ENCODE measurements at regions not wholly inside any gene's neighbourhood (a gene's known extent, or its start where the extent isn't known, plus 50 kb on each side); places are given as distances from the start of the nearest gene placed in this dataset.

DNA sequence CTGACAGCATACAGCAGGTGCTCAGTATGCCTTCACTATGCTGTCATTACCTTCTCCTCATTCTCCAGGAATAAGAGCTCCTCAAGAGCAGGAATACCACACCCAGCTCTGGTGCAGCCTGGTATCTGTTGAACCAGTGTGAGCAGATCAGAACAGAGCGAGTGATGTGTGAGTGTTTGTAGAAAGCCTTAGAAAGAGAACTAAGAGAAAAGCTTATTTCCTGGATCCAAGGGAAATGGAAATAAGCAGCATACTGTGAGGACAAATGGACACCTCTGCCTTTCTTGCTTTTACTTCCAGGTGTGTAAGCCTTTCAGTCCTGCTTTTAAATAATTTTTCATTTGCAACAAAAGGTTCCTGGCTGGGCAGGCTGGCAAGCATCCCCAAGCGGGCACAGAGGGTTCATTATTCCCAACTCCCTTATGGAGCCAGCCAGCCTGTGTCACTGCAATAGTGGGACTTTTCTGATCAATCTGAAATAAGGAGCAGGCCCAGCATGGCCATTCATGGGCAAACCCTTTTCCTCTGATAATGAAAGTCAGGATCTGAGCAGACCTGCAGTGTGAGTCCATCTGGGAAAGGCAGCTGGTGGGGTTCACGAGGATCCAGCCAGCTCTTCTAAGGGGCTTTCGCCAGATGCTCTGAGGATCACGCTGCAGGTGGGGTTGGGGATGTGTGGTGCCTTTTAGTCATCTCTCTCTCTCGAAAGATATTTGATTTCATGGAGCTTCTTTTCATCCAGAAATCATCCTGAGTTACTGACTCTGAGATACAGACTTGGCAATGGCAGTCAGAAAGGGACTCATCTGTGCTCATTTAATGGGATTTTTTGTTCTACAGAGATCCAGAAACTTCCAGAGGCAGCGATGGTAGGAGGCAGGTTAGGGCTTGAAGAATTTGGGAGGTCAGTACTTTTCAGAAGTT lies 594.9 kb upstream of the CFAP20DC start:
- H3K27ac ChIP-seq (ENCODE audit: low read depth, low read length): no peak overlapping the region
- no peak overlapping the region for H3K4me3 ChIP-seq (ENCODE audit: low read depth, low read length)
- H3K27me3 ChIP-seq (ENCODE audit: insufficient read depth, low read length): peaks cover 25% of the 10 kb centered on the region
- H3K79me2 ChIP-seq (ENCODE audit: control insufficient read depth, insufficient read depth, low read length, unreplicated experiment): no peaks in the 10 kb centered on the region
- H3K4me1 ChIP-seq (ENCODE audit: control insufficient read depth, insufficient read depth, low read length, unreplicated experiment): no peaks in the 10 kb centered on the region
- no peaks in the 10 kb centered on the region for H3K36me3 ChIP-seq (ENCODE audit: insufficient read depth, low read length)
- no peak overlapping the region for H2AFZ ChIP-seq (ENCODE audit: low read length, unreplicated experiment)

DNA sequence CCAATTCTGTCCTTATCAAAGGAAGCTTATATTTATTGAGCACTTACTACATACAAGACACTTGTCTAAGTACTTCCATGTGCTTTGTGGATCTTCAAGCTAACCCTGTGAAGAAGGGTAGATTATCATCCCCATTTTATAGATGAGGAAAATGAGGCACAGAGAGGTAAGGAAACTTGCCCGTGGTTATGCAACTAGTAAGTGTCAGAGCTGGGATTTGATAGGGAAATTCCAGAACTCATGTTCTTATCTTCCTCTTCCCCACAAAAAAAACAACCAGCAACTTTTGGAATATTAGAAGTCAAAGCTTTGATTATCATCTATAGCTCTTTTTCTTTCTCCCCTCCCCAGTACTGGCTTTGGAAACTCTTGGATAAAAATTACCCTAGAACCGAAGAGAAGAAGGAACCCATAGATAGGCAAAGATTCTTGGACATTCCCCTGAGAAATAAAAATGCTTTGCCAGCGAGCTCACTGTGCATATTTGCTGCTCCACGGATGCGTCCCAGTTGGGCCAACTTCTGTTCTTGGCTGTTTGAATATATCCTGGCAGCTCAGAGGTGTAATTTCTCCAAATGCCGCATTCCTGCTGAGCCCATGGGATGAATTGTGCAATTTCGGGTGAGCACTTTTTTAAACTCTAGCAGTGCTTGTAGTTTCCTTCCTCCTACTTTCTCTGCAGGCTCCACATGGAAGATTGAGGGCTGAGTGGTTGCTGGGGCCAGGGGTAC lies 591.5 kb upstream of the CFAP20DC start:
- Histone ChIP-seq H3K79me2 (ENCODE audit: control insufficient read depth, insufficient read depth, low read length, unreplicated experiment) (no peaks in the 10 kb centered on the region), H3K4me3 (ENCODE audit: low read depth, low read length) (no peak overlapping the region), H3K27ac (ENCODE audit: low read depth, low read length) (no peak overlapping the region), H2AFZ (ENCODE audit: low read length, unreplicated experiment) (no peak overlapping the region), H3K4me1 (ENCODE audit: control insufficient read depth, insufficient read depth, low read length, unreplicated experiment) (no peaks in the 10 kb centered on the region), H3K27me3 (ENCODE audit: insufficient read depth, low read length) (peaks cover 34% of the 10 kb centered on the region), H3K36me3 (ENCODE audit: insufficient read depth, low read length) (no peaks in the 10 kb centered on the region)

DNA sequence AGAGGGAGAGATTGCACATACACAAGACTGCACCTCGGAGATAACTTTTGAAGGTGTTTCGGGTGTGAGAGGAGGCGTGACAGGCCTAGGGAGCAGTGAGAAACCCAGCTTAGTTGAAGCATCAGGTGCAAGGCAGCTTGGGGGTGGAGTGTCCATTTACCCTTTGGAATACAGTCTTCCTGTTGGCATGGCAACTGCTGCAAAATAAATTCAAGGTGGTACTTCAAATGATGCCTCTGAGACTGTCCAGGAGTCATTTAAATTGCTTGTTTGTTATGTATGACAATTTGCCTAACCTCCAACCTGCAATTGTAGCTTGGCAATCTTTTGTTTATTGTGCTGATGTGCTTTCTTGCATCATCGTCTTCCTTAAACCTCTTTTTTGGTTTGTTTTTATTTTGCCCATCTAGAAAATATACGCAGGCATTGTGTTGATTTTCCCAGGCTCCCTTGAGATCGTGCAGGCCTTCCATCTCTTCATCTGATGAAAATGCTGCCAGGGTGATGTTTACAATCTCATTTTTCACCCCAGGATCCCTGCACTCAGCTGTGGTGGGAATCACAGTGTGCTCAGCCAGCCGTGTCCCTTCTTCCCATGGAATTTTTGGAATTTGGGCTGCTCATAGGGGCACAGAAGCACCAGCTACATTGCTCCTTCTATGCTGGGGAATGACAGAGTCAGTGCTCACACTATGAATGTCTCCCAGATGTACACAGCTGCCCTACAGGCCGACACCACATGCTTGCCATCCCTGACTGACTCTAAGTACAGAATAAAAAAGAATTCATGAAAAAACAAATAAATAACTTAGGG lies 583.1 kb upstream of the CFAP20DC start:
- Histone ChIP-seq H3K4me3 (ENCODE audit: low read depth, low read length) (no peak overlapping the region), H3K4me1 (ENCODE audit: control insufficient read depth, insufficient read depth, low read length, unreplicated experiment) (no peaks in the 10 kb centered on the region), H3K79me2 (ENCODE audit: control insufficient read depth, insufficient read depth, low read length, unreplicated experiment) (no peaks in the 10 kb centered on the region), H3K36me3 (ENCODE audit: insufficient read depth, low read length) (no peaks in the 10 kb centered on the region), H3K27ac (ENCODE audit: low read depth, low read length) (no peak overlapping the region), H2AFZ (ENCODE audit: low read length, unreplicated experiment) (no peak overlapping the region), H3K27me3 (ENCODE audit: insufficient read depth, low read length) (no peaks in the 10 kb centered on the region)

DNA sequence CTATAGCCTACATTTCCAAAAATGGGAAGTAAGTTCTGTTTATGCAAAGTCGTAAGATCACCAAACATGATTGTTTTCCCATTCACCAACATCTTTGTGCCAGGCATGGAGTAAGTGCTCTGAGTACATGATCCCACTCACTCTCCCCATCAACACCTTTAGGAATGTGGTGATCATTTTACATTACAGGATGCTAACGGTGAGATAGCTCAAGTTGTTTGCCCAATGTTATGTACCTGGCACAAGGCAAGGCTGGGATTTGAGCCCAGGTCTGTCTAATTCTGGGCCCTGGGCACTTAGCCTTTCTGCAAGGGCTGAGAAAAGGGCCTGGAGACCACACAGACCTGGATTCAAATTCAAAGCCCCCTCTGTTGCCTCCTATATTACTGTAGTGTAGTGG lies 581.7 kb upstream of the CFAP20DC start:
- Histone ChIP-seq H3K36me3 (ENCODE audit: insufficient read depth, low read length) (no peaks in the 10 kb centered on the region), H3K27ac (ENCODE audit: low read depth, low read length) (no peak overlapping the region), H3K4me1 (ENCODE audit: control insufficient read depth, insufficient read depth, low read length, unreplicated experiment) (no peaks in the 10 kb centered on the region), H2AFZ (ENCODE audit: low read length, unreplicated experiment) (no peak overlapping the region), H3K4me3 (ENCODE audit: low read depth, low read length) (no peak overlapping the region), H3K27me3 (ENCODE audit: insufficient read depth, low read length) (no peaks in the 10 kb centered on the region), H3K79me2 (ENCODE audit: control insufficient read depth, insufficient read depth, low read length, unreplicated experiment) (no peaks in the 10 kb centered on the region)

DNA sequence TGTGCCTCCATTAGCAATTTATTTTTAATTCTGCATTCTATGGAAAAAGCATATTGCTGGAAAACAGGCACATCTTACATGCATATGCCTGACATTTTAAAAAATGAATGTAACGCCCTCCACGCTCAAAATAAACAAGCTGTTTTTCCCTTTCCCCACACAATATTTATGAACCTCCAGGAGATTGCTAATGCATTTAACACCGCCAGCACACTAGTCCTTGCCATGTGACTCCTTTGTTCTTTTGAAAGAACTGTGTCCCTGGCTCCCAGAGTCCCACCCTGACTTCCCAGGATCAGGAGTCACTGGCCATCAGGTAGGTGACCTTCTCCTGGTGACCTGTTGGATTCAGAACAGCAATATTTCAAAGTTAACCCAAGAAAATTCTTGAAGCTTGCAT lies 571.2 kb upstream of the CFAP20DC start:
- H3K79me2 ChIP-seq (ENCODE audit: control insufficient read depth, insufficient read depth, low read length, unreplicated experiment): no peaks in the 10 kb centered on the region

DNA sequence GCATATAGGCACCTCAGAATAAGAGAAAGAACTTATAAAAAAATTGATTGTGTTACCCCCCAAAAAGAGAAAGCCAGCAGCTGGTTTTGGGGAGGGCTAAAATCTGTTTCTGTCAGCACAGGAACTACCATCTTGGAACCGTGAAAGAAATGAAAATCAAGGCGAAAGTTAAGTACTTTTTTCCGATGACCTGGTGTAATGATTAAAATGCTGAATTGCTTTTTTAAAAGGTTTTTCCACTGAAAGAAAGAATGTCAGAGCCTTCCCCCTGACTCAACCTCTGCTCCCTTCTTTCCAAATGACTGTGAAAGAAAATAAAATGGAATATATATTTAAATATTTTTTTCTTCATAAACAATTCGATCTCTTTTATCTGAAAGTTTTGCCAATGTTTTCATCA lies 570.5 kb upstream of the CFAP20DC start:
- Histone ChIP-seq H3K27me3 (ENCODE audit: insufficient read depth, low read length) (no peaks in the 10 kb centered on the region), H3K27ac (ENCODE audit: low read depth, low read length) (no peak overlapping the region), H3K36me3 (ENCODE audit: insufficient read depth, low read length) (no peaks in the 10 kb centered on the region), H3K79me2 (ENCODE audit: control insufficient read depth, insufficient read depth, low read length, unreplicated experiment) (no peaks in the 10 kb centered on the region), H2AFZ (ENCODE audit: low read length, unreplicated experiment) (no peak overlapping the region), H3K4me1 (ENCODE audit: control insufficient read depth, insufficient read depth, low read length, unreplicated experiment) (no peaks in the 10 kb centered on the region), H3K4me3 (ENCODE audit: low read depth, low read length) (no peak overlapping the region)

More for the DNA sequence above, 571.2 kb upstream of the CFAP20DC start:
- H2AFZ ChIP-seq (ENCODE audit: low read length, unreplicated experiment): no peak overlapping the region
- no peaks in the 10 kb centered on the region for H3K27me3 ChIP-seq (ENCODE audit: insufficient read depth, low read length)
- no peaks in the 10 kb centered on the region for H3K4me1 ChIP-seq (ENCODE audit: control insufficient read depth, insufficient read depth, low read length, unreplicated experiment)
- H3K36me3 ChIP-seq (ENCODE audit: insufficient read depth, low read length): no peaks in the 10 kb centered on the region
- H3K27ac ChIP-seq (ENCODE audit: low read depth, low read length): no peak overlapping the region
- H3K4me3 ChIP-seq (ENCODE audit: low read depth, low read length): no peak overlapping the region

DNA sequence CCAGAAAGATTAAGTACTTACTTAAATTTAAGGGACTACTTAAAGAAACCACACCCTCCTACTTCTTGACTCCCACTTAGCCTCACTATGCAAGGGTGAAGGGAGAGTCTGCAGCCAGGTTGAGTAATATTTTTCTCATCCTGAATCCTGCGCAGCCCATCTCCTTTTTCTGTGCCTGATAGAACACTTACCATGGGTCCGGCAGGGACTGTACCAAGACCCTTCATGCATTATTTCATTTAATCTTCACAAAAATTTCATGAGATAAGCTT lies 562.6 kb upstream of the CFAP20DC start:
- H3K36me3 ChIP-seq (ENCODE audit: insufficient read depth, low read length): no peaks in the 10 kb centered on the region
- no peaks in the 10 kb centered on the region for H3K79me2 ChIP-seq (ENCODE audit: control insufficient read depth, insufficient read depth, low read length, unreplicated experiment)
- no peaks in the 10 kb centered on the region for H3K4me1 ChIP-seq (ENCODE audit: control insufficient read depth, insufficient read depth, low read length, unreplicated experiment)
- no peak overlapping the region for H3K27ac ChIP-seq (ENCODE audit: low read depth, low read length)
- H3K27me3 ChIP-seq (ENCODE audit: insufficient read depth, low read length): no peaks in the 10 kb centered on the region
- H2AFZ ChIP-seq (ENCODE audit: low read length, unreplicated experiment): no peak overlapping the region
- no peak overlapping the region for H3K4me3 ChIP-seq (ENCODE audit: low read depth, low read length)

DNA sequence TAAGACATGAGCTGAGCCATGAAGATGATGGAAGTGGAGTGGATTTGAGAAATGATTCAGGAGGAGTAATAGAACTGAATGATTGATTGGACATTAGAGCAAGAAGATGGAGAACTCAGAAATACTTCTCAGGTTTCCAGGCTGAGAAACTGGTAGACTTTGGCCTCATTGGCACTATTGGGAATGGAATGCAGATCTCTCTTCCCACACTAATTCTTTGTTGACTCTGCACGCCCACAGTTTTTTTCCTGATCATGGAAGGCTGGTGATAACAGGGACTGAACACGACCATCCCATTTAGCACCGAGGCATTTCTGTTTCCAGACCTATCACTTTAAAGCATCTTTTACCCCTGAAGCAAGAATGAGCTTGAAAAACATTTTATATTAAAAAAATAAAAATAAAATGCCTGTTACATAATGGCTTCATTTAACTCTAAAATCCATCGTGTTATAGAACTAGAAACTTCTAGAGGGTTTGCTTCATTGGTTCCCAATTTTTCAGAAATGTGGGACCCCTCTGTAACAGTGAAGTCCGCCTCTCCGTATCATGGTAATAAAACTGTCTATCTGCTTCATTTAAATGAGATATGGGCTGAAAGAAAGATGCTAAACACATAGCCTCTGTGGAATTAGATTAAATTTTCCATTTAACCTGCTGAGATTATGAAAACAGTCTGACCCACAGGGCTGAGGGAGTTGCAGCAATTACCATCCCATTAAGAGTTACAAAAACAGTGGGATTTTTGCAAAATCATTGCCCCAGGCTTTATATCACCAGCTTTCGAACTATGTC lies 562.0 kb upstream of the CFAP20DC start:
- Histone ChIP-seq H3K27me3 (ENCODE audit: insufficient read depth, low read length) (no peaks in the 10 kb centered on the region), H2AFZ (ENCODE audit: low read length, unreplicated experiment) (no peak overlapping the region), H3K27ac (ENCODE audit: low read depth, low read length) (no peak overlapping the region), H3K79me2 (ENCODE audit: control insufficient read depth, insufficient read depth, low read length, unreplicated experiment) (no peaks in the 10 kb centered on the region), H3K4me1 (ENCODE audit: control insufficient read depth, insufficient read depth, low read length, unreplicated experiment) (no peaks in the 10 kb centered on the region), H3K4me3 (ENCODE audit: low read depth, low read length) (no peak overlapping the region), H3K36me3 (ENCODE audit: insufficient read depth, low read length) (no peaks in the 10 kb centered on the region)

DNA sequence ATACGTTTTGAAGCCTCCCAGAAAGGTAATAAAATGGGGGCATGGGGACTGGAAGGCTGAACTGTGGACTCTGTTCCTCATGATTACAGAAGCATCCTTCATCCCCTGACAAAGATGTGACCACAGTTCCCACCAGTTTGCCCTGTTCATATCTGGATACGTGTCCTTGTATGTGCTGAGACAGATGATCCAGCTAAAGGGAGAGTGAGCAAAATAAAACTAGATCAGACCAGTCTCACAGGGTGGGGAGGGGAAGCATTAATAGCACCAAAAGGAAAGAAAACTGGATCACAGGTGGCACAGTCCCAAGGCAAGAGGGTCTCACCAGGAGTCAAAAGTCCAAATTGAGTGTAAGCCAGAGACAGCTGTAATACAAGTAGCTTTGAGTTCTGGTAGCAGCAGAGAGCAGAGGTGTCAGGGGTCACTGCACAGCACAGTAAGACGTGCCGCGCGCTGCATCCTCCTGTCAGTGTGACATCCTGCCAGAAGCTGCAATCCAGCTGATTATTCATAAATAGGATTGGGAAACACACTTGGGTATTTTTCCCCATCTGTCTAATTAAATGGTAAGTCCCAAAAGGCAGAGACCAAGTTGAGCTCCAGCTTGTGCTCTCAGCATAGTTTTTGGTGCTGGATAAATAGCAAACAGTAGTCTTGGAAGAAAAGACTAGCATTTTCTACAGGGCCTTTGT lies 560.0 kb upstream of the CFAP20DC start:
- Histone ChIP-seq H3K27ac (ENCODE audit: low read depth, low read length) (no peak overlapping the region), H3K79me2 (ENCODE audit: control insufficient read depth, insufficient read depth, low read length, unreplicated experiment) (no peaks in the 10 kb centered on the region), H2AFZ (ENCODE audit: low read length, unreplicated experiment) (no peak overlapping the region), H3K27me3 (ENCODE audit: insufficient read depth, low read length) (no peaks in the 10 kb centered on the region), H3K4me3 (ENCODE audit: low read depth, low read length) (no peak overlapping the region), H3K36me3 (ENCODE audit: insufficient read depth, low read length) (no peaks in the 10 kb centered on the region), H3K4me1 (ENCODE audit: control insufficient read depth, insufficient read depth, low read length, unreplicated experiment) (no peaks in the 10 kb centered on the region)

DNA sequence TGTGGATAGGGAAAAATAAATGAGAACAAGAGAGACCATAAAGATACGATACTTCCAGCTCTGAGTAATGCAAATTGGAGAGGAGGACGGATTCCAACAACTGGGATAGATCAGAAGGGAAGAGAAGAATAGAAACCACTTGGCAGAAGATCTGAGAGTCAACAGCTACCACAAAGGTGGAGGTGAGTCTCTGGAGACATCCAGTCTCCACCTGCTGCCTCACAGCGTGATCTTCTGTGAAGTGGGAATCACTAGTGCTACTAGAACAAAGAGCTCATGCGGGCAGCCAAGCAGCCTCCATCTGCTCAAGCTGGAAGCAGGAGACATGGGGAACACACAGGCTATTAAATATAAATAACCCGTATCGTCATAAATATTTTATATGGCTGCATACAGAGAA lies 558.5 kb upstream of the CFAP20DC start:
- Histone ChIP-seq H3K27me3 (ENCODE audit: insufficient read depth, low read length) (no peaks in the 10 kb centered on the region), H3K79me2 (ENCODE audit: control insufficient read depth, insufficient read depth, low read length, unreplicated experiment) (no peaks in the 10 kb centered on the region), H3K27ac (ENCODE audit: low read depth, low read length) (no peak overlapping the region), H2AFZ (ENCODE audit: low read length, unreplicated experiment) (no peak overlapping the region), H3K4me3 (ENCODE audit: low read depth, low read length) (no peak overlapping the region), H3K4me1 (ENCODE audit: control insufficient read depth, insufficient read depth, low read length, unreplicated experiment) (no peaks in the 10 kb centered on the region), H3K36me3 (ENCODE audit: insufficient read depth, low read length) (no peaks in the 10 kb centered on the region)
